ENCODE measurements at regions not wholly inside any gene's neighbourhood (a gene's known extent, or its start where the extent isn't known, plus 50 kb on each side); places are given as distances from the start of the nearest gene placed in this dataset.

GRCh38 chr2:16454621-16455020 is 211.0 kb downstream of the CYRIA start:
- no peak for DNase-seq (ENCODE audit: extremely low spot score)
- no peak for TF ChIP-seq SP1 (IDR thresholded peaks at IDR 0.05)
- CTCF ChIA-PET, result no interaction called here
- POLR2A ChIA-PET, result no interaction called here

- POLR2A ChIA-PET, result no interaction called here
- TF ChIP-seq HDGF (IDR thresholded peaks at IDR 0.05; ENCODE audit: borderline replicate concordance) (no peak), SUZ12 (IDR thresholded peaks at IDR 0.05) (no peak), SP1 (IDR thresholded peaks at IDR 0.05) (no peak), FOXM1 (IDR thresholded peaks at IDR 0.05; ENCODE audit: borderline replicate concordance) (no peak), FOXK2 (IDR thresholded peaks at IDR 0.05) (no peak), TARDBP (IDR thresholded peaks at IDR 0.05) (no peak), ELF4 (IDR thresholded peaks at IDR 0.05) (no peak), L3MBTL2 (conservative IDR thresholded peaks at IDR 0.05) (no peak), ZNF384 (IDR thresholded peaks at IDR 0.05) (no peak), LEF1 (IDR thresholded peaks at IDR 0.05; ENCODE audit: borderline replicate concordance) (no peak)
- DNase-seq (ENCODE audit: extremely low spot score), result no peak
- CTCF ChIA-PET, result no interaction called here
These were observed 213.5 kb downstream of the CYRIA start for GRCh38 chr2:16452123-16452522.

GRCh38 chr2:16446706-16447105 is 218.9 kb downstream of the CYRIA start:
- no peak for DNase-seq (ENCODE audit: extremely low spot score)
- TF ChIP-seq SUZ12 (IDR thresholded peaks at IDR 0.05), result no peak
- ChIA-PET POLR2A (no interaction called here), CTCF (no interaction called here)

- ChIA-PET CTCF (no interaction called here), POLR2A (no interaction called here)
- DNase-seq (ENCODE audit: extremely low spot score), result no peak
- no peak for TF ChIP-seq FOXM1 (IDR thresholded peaks at IDR 0.05; ENCODE audit: borderline replicate concordance)
- no peak for TF ChIP-seq ELF4 (IDR thresholded peaks at IDR 0.05)
- TF ChIP-seq SUZ12 (IDR thresholded peaks at IDR 0.05), result no peak
- TF ChIP-seq TARDBP (IDR thresholded peaks at IDR 0.05), result no peak
These were observed 222.7 kb downstream of the CYRIA start for GRCh38 chr2:16442971-16443370.

GRCh38 chr2:16441431-16441830 is 224.2 kb downstream of the CYRIA start:
- TF ChIP-seq TARDBP (IDR thresholded peaks at IDR 0.05) (no peak), FOXA1 (IDR thresholded peaks at IDR 0.05) (no peak), SUZ12 (IDR thresholded peaks at IDR 0.05) (no peak), ZNF384 (IDR thresholded peaks at IDR 0.05) (no peak), L3MBTL2 (conservative IDR thresholded peaks at IDR 0.05) (no peak), NFRKB (IDR thresholded peaks at IDR 0.05) (no peak), SP1 (IDR thresholded peaks at IDR 0.05) (no peak), PKNOX1 (IDR thresholded peaks at IDR 0.05) (no peak), BHLHE40 (IDR thresholded peaks at IDR 0.05; ENCODE audit: borderline replicate concordance) (no peak), HDGF (IDR thresholded peaks at IDR 0.05; ENCODE audit: borderline replicate concordance) (no peak), FOXK2 (IDR thresholded peaks at IDR 0.05) (no peak), FOXM1 (IDR thresholded peaks at IDR 0.05; ENCODE audit: borderline replicate concordance) (no peak), CTBP1 (IDR thresholded peaks at IDR 0.05; ENCODE audit: borderline replicate concordance) (no peak), ARNT (IDR thresholded peaks at IDR 0.05) (no peak), LEF1 (IDR thresholded peaks at IDR 0.05; ENCODE audit: borderline replicate concordance) (no peak)
- ChIA-PET CTCF (no interaction called here), POLR2A (no interaction called here)
- no peak for DNase-seq (ENCODE audit: extremely low spot score)

GRCh38 chr2:16440898-16441297 is 224.7 kb downstream of the CYRIA start:
- no peak for DNase-seq (ENCODE audit: extremely low spot score)
- ChIA-PET POLR2A (no interaction called here), CTCF (no interaction called here)
- no peak for TF ChIP-seq ZNF384 (IDR thresholded peaks at IDR 0.05)
- no peak for TF ChIP-seq SP1 (IDR thresholded peaks at IDR 0.05)
- TF ChIP-seq ARNT (IDR thresholded peaks at IDR 0.05), result no peak
- TF ChIP-seq NFRKB (IDR thresholded peaks at IDR 0.05), result no peak
- no peak for TF ChIP-seq LEF1 (IDR thresholded peaks at IDR 0.05; ENCODE audit: borderline replicate concordance)
- no peak for TF ChIP-seq FOXA1 (IDR thresholded peaks at IDR 0.05)
- TF ChIP-seq TARDBP (IDR thresholded peaks at IDR 0.05), result no peak
- TF ChIP-seq FOXK2 (IDR thresholded peaks at IDR 0.05), result no peak
- TF ChIP-seq PKNOX1 (IDR thresholded peaks at IDR 0.05), result no peak
- TF ChIP-seq CTBP1 (IDR thresholded peaks at IDR 0.05; ENCODE audit: borderline replicate concordance), result no peak
- TF ChIP-seq BHLHE40 (IDR thresholded peaks at IDR 0.05; ENCODE audit: borderline replicate concordance), result no peak
- TF ChIP-seq HDGF (IDR thresholded peaks at IDR 0.05; ENCODE audit: borderline replicate concordance), result no peak
- no peak for TF ChIP-seq L3MBTL2 (conservative IDR thresholded peaks at IDR 0.05)
- no peak for TF ChIP-seq SUZ12 (IDR thresholded peaks at IDR 0.05)
- TF ChIP-seq ELF4 (IDR thresholded peaks at IDR 0.05), result no peak
- TF ChIP-seq FOXM1 (IDR thresholded peaks at IDR 0.05; ENCODE audit: borderline replicate concordance), result no peak

GRCh38 chr2:16438613-16439321 is 226.9 kb downstream of the CYRIA start:
- ChIA-PET POLR2A (no interaction called here), CTCF (no interaction called here)
- TF ChIP-seq CTBP1 (IDR thresholded peaks at IDR 0.05; ENCODE audit: borderline replicate concordance) (no peak), LEF1 (IDR thresholded peaks at IDR 0.05; ENCODE audit: borderline replicate concordance) (no peak), ARNT (IDR thresholded peaks at IDR 0.05) (no peak), NFRKB (IDR thresholded peaks at IDR 0.05) (no peak), SUZ12 (IDR thresholded peaks at IDR 0.05) (no peak), BHLHE40 (IDR thresholded peaks at IDR 0.05; ENCODE audit: borderline replicate concordance) (no peak), ELF4 (IDR thresholded peaks at IDR 0.05) (no peak)
- DNase-seq (ENCODE audit: extremely low spot score), result no peak
